Peyer's patch (tissue), 4 donors: ENCODE measurements at regions not wholly inside any gene's neighbourhood (a gene's known extent, or its start where the extent isn't known, plus 50 kb on each side); places are given as distances from the start of the nearest gene placed in this dataset.

ENCODE experiments used
- DNase-seq, 3 donors: peaks; one replicate each; pipeline ENCODE4 v3.0.0-alpha.2; 2017 to 2019
- H3K27ac ChIP-seq, 4 donors: fragments of 200-600 bp; sonication (generic); one replicate each; pipeline ENCODE4 v1.5.1; 2016 to 2019
- H3K27me3 ChIP-seq, 2 donors: fragments of 200-600 bp; sonication (generic); one replicate each; pipeline ENCODE4 v1.5.1; 2019
- H3K36me3 ChIP-seq, 3 donors: fragments of 200-600 bp; sonication (generic); one replicate each; pipeline ENCODE4 v1.5.1; 2016 to 2019
- H3K4me1 ChIP-seq, 4 donors: fragments of 200-600 bp; sonication (generic); one replicate each; pipeline ENCODE4 v1.5.1; 2016 to 2019
- H3K4me3 ChIP-seq, 4 donors: fragments of 200-600 bp; sonication (generic); 1 replicate in 3 of 4; 2 replicates in 1 of 4; pipeline ENCODE4 v1.5.1; 2016 to 2019; ENCODE audit warnings: mild to moderate bottlenecking in 1 of 4
- H3K9me3 ChIP-seq, 4 donors: fragments of 200-600 bp; sonication (generic); one replicate each; pipeline ENCODE4 v1.5.1; 2016 to 2019; ENCODE audit warnings: mild to moderate bottlenecking in 1 of 4
- POLR2A ChIP-seq, 2 donors: fragments of 450-650 bp; IDR thresholded peaks; one replicate each; pipeline ENCODE4 v1.5.1; 2017; ENCODE audit warnings: antibody characterized with exemption in 2 of 2, mild to moderate bottlenecking in 2 of 2, moderate library complexity in 2 of 2
- TF ChIP-seq, protein P1 (sequence below), 6 experiments: fragments of 450-650 bp in 4 of 6; fragments of 200-600 bp in 2 of 6; sonication (generic) in 1 of 6; IDR thresholded peaks; one replicate each; pipeline ENCODE4 v1.5.1; 2017 to 2019; ENCODE audit warnings: antibody characterized with exemption in 6 of 6, mild to moderate bottlenecking in 3 of 6, moderate library complexity in 1 of 6

DNA sequence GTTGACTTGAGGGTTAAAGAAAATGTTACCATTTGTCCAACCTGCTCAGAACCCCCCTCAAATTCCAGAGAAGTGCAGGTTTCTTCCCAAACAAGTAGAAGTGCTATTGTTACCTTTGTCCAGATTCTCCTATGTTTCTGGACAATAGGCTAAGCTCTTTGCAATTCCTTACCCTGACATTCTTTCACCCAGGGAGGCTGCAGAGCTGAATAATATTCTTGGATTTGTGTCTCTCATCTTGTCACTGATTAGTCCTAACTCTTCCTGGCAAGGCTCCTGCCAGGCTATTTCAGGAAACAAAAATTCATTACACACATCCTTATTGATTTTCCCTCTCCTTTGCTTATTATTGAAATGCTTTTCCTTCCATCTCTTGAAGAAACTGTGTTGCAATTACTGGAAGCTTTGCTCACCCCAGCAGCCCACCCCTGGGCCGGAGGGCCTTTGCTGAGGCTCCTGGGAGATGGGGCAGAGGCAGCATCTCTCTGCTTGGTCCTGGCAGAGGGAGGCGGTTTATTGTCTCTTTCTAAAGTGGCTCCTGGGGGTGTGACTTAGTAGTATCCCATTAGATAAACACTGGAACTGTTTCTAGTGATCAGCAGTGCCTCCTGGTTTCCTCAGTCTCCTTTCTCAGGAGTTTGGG is 207.5 kb upstream of the PELI2 start:
- no peaks in the 10 kb centered on the region for H3K36me3 ChIP-seq
- no peaks in the 10 kb centered on the region for H3K9me3 ChIP-seq
- H3K27me3 ChIP-seq = no peaks in the 10 kb centered on the region
- no peak for DNase-seq
- no peak overlapping the region for H3K4me3 ChIP-seq
- H3K27ac ChIP-seq = no peak overlapping the region
- H3K4me1 ChIP-seq = no peaks in the 10 kb centered on the region
- TF ChIP-seq, protein P1, sequence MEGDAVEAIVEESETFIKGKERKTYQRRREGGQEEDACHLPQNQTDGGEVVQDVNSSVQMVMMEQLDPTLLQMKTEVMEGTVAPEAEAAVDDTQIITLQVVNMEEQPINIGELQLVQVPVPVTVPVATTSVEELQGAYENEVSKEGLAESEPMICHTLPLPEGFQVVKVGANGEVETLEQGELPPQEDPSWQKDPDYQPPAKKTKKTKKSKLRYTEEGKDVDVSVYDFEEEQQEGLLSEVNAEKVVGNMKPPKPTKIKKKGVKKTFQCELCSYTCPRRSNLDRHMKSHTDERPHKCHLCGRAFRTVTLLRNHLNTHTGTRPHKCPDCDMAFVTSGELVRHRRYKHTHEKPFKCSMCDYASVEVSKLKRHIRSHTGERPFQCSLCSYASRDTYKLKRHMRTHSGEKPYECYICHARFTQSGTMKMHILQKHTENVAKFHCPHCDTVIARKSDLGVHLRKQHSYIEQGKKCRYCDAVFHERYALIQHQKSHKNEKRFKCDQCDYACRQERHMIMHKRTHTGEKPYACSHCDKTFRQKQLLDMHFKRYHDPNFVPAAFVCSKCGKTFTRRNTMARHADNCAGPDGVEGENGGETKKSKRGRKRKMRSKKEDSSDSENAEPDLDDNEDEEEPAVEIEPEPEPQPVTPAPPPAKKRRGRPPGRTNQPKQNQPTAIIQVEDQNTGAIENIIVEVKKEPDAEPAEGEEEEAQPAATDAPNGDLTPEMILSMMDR (IDR thresholded peaks at IDR 0.05) = no peak

DNA sequence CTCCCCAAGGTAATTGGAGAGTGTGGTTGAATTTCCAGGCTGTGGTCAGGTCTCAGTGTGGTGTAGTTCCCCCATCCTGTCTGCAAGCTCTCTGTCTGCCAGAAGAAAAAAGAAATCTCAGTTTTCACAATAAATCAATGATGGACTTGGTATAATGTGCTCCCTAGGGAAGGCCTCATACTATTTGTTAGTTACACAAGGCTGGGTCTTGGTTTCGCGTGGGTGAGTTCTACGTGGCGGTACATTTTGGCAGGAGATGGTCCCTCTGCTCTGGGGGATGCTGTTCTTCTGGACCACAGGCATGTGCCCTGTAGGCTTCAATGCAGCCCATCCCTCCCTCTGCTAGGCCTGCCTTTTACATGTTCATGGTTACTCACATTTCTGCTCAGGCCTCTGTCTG is 206.4 kb upstream of the PELI2 start:
- DNase-seq = no peak

DNA sequence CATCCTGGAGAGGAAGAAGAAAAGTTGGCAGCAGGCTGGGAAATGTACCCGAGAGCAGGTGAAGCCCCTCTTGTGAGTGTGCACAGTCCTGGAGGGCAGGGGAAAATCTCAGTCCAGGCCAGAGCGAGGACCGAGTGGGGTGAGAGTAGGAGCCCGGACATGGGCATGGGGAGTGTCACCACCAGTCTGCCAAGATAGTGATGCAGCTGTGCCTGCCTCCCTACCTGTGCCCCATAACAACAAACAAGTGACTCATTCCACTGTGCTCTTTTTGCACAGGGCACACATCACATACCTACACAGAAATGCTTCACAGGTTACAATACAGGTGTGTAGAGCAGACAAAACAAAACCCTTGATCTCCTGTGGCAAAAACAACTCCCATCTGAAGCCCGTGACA is 205.9 kb upstream of the PELI2 start:
- Histone ChIP-seq H3K4me3 (no peak overlapping the region), H3K9me3 (no peaks in the 10 kb centered on the region), H3K4me1 (no peaks in the 10 kb centered on the region)

More for the DNA sequence above, 206.4 kb upstream of the PELI2 start:
- no peaks in the 10 kb centered on the region for H3K27me3 ChIP-seq
- H3K36me3 ChIP-seq = no peaks in the 10 kb centered on the region
- TF ChIP-seq, protein P1 (IDR thresholded peaks at IDR 0.05) = no peak
- TF ChIP-seq POLR2A (IDR thresholded peaks at IDR 0.05) = no peak
- H3K27ac ChIP-seq = no peak overlapping the region
- no peaks in the 10 kb centered on the region for H3K4me1 ChIP-seq
- H3K9me3 ChIP-seq = no peaks in the 10 kb centered on the region
- no peak overlapping the region for H3K4me3 ChIP-seq

DNA sequence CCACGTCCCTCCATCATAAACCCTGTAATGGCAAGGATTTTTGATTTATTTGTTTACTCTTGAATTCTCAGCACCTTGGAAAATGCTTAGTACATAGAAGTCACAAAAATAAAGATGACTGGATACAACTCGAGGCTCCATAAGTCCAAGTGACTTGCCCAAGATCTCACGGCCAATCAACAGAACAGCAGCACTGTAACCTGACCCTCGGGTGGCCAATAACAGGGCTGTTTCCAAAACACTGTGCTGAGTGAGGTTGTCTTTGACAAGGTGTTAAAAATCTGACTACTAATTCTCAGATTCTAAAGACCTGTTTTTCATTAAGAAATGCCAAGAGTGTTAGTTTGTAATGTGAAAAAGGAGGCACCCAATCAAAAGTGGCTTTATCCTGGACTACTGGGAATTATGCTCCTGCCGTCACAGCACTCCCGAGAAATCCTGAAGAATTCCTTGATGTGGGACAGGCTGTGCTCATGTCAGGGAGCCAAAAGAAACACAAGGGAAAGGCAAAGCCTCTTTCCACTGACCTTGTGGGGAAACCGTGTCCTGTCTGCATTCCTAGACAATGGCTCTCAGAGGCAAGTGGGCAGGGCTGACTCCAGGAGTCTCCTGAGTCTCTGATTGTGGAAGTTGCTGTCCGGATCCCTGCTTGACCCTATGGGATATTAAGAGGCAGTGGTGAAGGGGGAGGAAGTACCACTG is 204.7 kb upstream of the PELI2 start:
- no peaks in the 10 kb centered on the region for H3K4me1 ChIP-seq
- no peak overlapping the region for H3K4me3 ChIP-seq
- H3K36me3 ChIP-seq = no peaks in the 10 kb centered on the region
- no peak for DNase-seq
- no peaks in the 10 kb centered on the region for H3K27me3 ChIP-seq
- H3K9me3 ChIP-seq = no peaks in the 10 kb centered on the region
- TF ChIP-seq, protein P1 (IDR thresholded peaks at IDR 0.05) = no peak
- TF ChIP-seq POLR2A (IDR thresholded peaks at IDR 0.05) = no peak
- H3K27ac ChIP-seq = no peak overlapping the region

More for the DNA sequence above, 205.9 kb upstream of the PELI2 start:
- Histone ChIP-seq H3K27ac (no peak overlapping the region), H3K27me3 (no peaks in the 10 kb centered on the region), H3K36me3 (no peaks in the 10 kb centered on the region)
- no peak for DNase-seq
- no peak for TF ChIP-seq POLR2A (IDR thresholded peaks at IDR 0.05)
- TF ChIP-seq, protein P1 (IDR thresholded peaks at IDR 0.05) = no peak

DNA sequence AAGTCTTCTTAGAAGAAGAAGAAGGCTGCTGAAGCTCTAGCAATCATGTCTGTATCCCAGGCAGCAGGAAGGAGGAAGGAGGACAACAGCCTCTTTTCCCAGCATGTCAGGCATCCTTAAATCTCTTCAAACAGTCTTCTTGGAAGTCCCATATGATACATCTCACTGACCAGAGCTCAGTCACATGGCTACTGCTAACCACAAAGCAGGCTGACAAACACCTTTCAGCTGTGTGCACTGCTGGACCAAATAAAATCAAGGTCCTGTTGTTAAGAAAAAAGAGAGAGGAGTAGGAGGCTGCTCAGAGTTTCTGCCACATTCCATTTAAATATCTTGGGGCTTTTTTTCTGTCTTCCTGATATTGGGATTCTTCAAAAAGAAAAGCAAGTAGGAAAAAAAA is 203.4 kb upstream of the PELI2 start:
- H3K9me3 ChIP-seq = no peaks in the 10 kb centered on the region
- no peaks in the 10 kb centered on the region for H3K27me3 ChIP-seq
- no peak for DNase-seq
- H3K27ac ChIP-seq = peak overlapping the region in 1 of 4 donors; percentile 18
- no peak overlapping the region for H3K4me3 ChIP-seq
- H3K36me3 ChIP-seq = no peaks in the 10 kb centered on the region
- TF ChIP-seq POLR2A (IDR thresholded peaks at IDR 0.05) = no peak
- TF ChIP-seq, protein P1 (IDR thresholded peaks at IDR 0.05) = no peak
- no peaks in the 10 kb centered on the region for H3K4me1 ChIP-seq
